ENCODE measurements at regions not wholly inside any gene's neighbourhood (a gene's known extent, or its start where the extent isn't known, plus 50 kb on each side); places are given as distances from the start of the nearest gene placed in this dataset.

DNA sequence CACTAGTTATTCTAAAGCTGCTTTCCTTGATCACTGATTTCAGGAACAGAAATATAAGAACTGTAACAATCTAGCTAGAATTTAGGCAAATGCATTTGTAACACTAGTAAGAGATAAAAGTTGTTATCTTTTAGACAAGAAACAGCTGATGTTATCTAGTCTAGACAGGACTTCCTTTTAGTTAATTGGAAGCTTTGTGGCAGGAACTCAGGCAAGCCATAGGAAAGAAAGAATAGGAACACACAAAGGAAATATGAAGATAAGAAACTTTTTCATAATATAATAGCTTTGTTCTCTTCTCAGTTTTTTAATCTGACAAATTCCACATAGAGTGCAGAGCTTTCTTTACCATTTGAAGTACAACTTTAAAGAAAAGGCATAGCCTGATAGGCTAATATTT lies 59.0 kb upstream of the AGR3 start:
- TF ChIP-seq POLR2A (IDR thresholded peaks at IDR 0.05): no peak
- TF ChIP-seq, protein P1, sequence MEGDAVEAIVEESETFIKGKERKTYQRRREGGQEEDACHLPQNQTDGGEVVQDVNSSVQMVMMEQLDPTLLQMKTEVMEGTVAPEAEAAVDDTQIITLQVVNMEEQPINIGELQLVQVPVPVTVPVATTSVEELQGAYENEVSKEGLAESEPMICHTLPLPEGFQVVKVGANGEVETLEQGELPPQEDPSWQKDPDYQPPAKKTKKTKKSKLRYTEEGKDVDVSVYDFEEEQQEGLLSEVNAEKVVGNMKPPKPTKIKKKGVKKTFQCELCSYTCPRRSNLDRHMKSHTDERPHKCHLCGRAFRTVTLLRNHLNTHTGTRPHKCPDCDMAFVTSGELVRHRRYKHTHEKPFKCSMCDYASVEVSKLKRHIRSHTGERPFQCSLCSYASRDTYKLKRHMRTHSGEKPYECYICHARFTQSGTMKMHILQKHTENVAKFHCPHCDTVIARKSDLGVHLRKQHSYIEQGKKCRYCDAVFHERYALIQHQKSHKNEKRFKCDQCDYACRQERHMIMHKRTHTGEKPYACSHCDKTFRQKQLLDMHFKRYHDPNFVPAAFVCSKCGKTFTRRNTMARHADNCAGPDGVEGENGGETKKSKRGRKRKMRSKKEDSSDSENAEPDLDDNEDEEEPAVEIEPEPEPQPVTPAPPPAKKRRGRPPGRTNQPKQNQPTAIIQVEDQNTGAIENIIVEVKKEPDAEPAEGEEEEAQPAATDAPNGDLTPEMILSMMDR (IDR thresholded peaks at IDR 0.05): no peak
